Stimulated activated CD8-positive, alpha-beta memory T cell treated with anti-CD3 and anti-CD28 coated beads, Interleukin-4, amount 100 ng/mL, for 1 hour (primary cell): ENCODE measurements at regions not wholly inside any gene's neighbourhood (a gene's known extent, or its start where the extent isn't known, plus 50 kb on each side); places are given as distances from the start of the nearest gene placed in this dataset.

Experiments used
- DNase-seq, 2 donors: peaks; one replicate each; pipeline ENCODE4 v3.0.0-alpha.2; 2020; ENCODE audit warnings: low read depth in 2 of 2, low spot score in 1 of 2

GRCh38 chr5:4442221-4442620 lies 697.9 kb upstream of the ADAMTS16 start:
- no peak for DNase-seq

- no peak for DNase-seq
These were observed 692.5 kb upstream of the ADAMTS16 start for GRCh38 chr5:4447657-4448056.

- no peak for DNase-seq
These were observed 686.5 kb upstream of the ADAMTS16 start for GRCh38 chr5:4453655-4454054.

DNA sequence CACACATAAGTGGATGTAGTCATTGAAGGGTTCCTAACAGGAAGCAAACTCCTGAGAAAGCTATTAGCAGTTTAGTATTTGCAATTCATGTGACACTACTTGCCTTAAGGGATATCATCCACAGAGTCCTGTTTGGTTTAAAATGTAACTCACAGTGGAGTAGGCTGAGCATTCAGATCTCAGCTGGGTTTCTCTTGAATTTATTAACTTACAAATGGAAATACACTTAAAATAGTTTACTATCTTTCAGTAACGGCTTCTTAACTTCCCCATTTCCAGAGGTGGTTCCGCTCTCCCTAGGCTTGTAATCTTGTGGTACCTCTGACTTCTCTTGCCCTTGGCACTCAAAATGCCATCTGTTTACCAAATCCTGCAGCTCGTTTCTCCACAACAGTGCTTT lies 660.7 kb upstream of the ADAMTS16 start:
- DNase-seq: no peak

DNA sequence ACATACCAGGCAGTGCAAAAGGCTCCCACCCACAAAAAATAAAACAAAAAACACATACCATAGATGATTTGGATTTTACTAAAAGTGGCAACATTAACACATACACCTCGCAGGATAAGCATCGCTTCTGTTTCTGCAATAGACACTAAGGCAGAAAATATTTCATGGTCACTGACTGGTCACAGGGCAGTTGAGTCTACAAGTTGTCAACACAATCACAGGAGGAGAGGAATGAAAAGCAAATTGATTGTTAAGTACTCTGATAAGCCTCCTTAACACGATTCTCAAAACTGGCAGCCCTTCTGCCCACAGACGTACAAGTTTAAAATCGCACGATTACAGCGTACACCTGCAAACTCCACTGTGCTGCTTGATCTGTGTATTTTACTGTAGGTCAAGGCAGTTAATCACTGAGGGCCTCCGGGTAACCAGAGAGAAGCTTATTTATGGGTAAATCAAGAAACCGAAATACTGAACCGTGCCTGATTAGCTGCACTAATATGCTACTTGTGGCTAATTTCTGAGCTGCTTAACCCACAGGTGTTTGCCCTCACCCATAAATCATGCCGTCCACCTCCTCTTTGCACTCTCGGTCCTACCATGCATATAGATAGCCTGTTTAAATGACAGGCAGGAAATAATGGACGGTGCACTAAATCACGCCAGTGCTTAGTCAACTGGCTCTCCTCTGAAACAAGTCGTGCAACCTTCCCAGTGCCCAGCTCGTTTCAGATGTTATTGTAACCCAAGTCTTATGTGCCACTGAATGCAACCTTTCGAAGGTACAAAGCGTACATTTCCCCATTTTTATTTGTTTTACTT lies 659.4 kb upstream of the ADAMTS16 start:
- DNase-seq: no peak

DNA sequence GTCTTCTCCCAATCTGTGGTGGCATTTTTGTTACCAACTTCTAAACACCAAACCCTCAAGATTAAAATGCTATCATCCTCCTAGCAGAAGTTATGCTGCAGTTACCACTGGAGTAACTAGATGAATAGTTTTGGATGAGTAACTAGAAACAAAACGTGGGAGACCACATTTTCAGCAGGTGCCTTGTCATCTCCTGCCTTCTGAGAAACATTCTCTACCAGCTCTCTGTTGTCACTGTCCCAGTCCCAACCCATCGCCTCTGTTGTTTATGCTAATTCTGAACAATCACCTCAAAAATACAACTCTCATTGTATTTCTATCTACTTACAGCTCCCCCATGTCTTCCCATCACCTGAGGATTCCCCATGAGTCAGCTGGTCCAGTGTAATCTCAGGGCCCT lies 652.5 kb upstream of the ADAMTS16 start:
- no peak for DNase-seq

DNA sequence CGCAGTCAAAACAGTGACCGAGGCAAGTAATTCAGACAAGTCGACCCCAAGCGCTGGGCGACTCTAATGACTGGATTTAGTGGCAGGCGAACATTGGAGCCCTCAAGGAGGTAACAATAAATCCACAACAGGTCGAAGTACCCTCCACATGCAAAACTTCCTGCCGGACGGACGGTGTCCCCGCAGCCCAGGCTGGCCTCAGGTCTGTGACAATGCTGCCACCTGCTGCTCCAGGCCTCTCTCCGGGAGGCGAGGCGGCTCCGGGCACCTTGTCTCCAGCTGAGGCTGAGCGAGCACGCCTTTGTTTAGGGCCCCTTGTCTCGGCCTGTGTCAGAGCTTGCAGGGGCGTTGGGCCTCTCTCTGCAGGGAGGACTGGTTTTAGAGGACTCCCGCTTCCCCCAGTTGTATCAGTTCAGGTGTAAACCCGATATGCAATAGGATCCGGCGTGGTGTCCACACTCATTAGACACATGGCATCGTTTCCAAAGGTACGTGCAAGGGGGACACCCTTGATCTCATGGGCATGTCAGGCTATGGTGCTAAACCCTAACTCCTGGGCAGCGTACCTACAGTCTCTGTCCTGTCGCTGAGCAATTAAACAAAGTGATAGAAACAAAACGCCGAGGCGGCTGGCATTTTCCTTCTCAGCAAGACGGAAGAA lies 628.0 kb upstream of the ADAMTS16 start:
- no peak for DNase-seq

- no peak for DNase-seq
These were observed 626.7 kb upstream of the ADAMTS16 start for GRCh38 chr5:4513381-4513780.

GRCh38 chr5:4514067-4514648 lies 626.0 kb upstream of the ADAMTS16 start:
- DNase-seq: no peak

DNA sequence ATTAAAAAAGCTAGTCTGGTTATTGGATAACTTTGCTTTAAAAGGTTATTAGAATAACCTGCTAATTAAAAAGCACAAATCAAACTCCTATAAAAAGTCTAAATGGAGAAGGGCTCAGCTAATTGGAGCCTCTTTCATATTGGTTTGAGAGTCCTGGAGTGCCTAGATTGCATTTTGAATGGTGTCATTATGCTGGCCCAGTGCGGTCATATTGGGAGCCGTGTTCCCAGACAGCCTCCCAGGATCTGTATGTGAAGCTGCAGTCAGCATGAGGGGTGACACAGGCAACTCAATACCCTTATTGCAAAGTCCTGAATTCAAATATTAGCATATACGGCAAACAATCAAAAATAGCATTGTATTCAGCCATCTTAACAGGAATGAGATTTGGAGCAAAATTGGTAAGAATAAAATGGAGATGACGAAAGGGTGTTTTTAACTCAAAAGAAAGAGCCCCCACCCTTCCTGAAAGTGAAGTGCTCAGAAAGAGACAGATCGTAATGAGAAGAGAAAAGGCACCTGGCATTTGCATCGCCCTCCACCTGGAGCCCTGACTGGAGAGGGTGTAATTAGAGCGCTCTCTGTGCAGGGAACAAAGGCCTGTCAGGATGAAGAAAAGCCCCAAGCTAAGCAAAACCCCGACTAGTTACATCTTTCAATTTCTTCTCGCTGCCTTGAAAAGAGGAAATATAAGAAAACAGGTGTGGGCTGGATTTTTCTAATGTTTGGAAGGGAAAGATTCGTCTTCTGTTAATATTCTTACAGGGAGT lies 621.0 kb upstream of the ADAMTS16 start:
- DNase-seq: no peak

- DNase-seq: no peak
These were observed 619.6 kb upstream of the ADAMTS16 start for GRCh38 chr5:4520559-4520958.

DNA sequence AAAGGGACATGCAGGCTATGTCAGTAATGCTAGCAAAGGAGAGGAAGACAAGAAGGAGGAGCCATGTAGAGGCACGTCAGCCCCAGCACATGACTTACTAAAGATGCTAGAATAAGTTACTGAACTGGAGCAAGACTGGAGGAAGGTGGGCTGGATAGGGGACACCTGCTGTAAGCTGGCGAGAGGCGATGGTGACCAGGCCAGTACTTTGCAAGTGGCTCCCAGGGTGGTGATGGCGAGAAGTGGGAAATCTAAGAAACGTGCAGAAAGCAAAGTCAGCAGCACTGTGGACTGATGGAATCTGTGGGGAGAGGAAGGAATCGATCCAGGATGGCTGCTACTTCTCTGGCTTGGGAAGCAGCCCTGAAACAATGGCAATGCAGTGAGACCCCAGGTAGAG lies 617.1 kb upstream of the ADAMTS16 start:
- DNase-seq: no peak

DNA sequence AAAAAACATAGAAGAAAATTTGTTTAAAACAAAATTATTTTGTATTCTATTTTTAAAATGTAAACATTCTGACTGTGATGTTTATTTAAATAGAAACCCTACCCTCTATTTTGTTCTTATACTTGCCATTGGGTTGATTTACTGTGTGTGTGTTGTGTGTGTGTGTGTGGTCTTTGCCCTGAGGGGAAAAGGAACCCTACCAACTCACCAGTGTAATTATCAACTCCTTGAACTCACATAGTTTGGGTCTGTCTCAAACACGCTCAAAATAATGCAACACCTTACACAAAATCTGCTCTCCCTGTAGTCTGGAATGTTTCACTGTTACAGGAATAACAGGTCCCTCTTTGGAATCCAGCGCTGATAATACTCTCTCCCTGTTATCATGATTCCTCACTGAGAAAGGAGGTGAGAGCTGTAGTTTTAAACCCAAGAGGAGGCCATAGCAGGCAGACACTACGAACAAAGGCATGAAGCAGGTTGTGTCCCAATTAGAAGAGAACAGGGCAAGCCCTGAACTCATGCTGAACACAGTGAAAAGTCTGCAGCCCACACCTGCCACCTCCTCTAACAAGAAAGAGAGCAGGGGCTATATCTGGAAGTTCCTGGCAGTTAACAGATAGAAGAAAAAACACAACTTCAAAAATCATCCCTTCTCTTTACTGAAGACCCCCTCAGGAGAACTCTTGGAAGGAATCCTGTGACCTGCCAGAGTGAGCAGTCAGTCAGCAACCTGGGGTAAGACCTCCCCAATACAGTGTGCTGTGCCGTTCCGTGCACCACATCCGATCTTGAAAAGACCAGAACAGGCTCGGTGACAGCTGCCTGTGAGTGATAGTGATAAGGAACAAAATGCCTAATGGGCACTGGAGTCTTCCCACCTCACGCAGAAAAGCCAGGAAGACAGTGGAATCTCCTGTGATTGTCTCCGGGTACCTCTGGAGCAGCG lies 608.1 kb upstream of the ADAMTS16 start:
- DNase-seq: no peak

GRCh38 chr5:4532705-4533080 lies 607.4 kb upstream of the ADAMTS16 start:
- no peak for DNase-seq

DNA sequence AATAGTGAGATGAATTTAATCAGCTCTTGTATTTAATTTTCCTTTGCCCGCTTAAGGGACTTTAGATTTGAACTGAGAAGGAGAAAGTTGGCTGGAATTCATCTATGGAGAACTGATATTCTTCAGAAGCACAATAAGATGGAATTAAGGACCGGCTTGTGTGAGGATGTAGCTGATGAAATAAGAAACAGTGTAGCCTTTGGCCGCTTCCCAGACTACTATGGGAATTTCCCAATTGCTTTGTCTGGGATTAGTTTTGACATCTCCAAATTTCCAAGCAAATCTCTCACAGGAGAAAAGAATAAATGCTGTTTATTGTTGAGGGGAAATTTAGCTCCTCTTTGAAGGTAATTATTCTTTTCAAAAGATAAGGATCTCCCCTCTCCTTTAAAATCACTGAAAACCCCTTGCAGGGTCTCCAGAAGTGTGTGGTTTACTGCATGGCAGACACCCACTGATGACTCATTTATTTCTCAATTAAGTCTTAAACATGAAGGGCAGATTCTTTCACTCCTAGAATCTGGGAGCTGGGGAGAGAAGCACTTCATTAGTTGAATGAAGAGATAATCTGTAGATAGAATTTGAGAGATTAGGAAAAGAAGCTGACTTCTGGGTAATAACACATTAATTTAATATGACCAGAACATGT lies 606.5 kb upstream of the ADAMTS16 start:
- no peak for DNase-seq

DNA sequence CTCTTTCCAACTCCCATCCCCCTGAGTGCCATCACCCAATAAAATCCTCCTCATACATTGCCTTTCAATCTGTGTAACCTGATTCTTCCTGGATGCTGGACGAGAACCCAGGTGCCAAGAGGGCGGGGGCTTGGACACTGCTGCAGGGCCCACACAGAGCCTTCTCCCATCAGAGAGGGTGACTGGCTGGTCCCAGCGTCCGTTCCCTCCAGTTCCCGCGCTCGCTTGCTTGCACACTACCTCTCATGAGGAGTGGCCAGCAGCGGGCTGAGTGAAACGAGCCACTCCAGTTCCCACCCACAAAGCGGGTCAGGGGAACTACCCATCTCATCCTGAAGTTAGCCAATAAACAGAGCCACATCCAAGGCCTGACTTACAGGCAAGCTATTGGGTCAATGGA lies 602.6 kb upstream of the ADAMTS16 start:
- no peak for DNase-seq

DNA sequence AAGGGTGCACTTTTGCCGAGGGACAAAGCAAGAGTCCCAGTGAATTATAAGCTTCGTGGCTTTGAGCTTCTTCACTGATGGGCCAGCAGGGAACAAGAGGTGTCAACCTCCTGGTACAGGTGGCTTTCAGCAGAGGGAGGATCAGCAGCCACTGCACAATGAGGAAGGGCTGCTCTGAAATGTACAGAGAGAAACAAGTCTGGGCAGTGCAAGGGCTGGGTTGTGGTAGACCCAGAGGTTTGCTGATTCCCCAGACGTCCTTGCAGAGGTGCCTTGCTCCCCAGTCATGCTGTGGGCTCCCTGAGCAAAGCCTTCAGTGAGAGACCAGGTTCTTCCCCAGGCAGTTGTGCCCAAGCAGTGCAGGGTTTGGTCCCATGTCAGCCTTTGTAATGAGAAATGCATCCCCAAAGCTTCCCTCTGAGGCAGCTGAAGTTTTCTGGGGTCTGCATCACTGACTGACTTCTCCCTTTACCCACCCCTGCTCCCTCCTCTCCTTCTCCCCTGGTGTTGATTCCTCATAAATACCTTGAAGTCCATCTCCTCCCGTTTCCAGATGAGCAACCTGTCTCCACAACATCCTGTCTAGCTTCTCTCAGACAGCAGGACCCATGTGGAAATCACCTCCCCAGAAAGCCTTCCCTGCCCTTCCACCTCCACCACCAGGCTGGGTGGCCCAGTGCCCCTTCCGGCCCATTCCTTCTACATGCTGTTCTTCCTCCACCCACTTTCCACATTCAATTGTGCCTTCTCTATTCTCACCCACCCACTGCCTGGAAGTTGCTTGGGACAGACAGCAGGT lies 599.6 kb upstream of the ADAMTS16 start:
- DNase-seq: no peak

DNA sequence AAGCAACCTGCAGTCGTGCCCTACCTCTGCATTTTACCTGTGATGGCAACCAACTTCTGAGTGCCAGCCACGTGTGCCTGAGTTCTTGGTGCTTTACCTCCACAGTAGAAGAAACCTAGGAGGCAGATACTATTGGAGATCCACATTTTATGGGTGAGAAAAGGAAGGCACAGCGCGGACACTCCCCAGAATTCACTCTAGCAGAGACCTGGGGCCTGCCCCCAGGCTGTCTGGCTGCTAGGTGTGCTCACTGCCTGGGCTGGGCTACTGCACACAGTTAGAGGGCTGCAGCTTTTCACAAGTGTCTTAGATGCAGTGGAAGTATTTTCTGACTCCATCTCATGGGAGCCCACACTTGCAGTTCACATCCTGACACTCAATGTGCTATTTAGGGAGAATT lies 598.8 kb upstream of the ADAMTS16 start:
- DNase-seq: no peak

GRCh38 chr5:4542145-4542778 lies 597.9 kb upstream of the ADAMTS16 start:
- no peak for DNase-seq
